Gastrocnemius medialis (tissue), 4 donors: ENCODE measurements at regions not wholly inside any gene's neighbourhood (a gene's known extent, or its start where the extent isn't known, plus 50 kb on each side); places are given as distances from the start of the nearest gene placed in this dataset.

Source experiments
- CTCF ChIP-seq, 5 experiments: fragments of 450-650 bp in 3 of 5; fragments of 200-600 bp in 2 of 5; sonication (generic) in 2 of 5; IDR thresholded peaks in 4 of 5; conservative IDR thresholded peaks in 1 of 5; 1 replicate in 4 of 5; 2 replicates in 1 of 5; pipeline ENCODE4 v1.5.1; 2016 to 2019; ENCODE audit warnings: antibody characterized with exemption in 5 of 5, mild to moderate bottlenecking in 3 of 5, moderate library complexity in 3 of 5
- POLR2A ChIP-seq, 2 donors: fragments of 450-650 bp; IDR thresholded peaks; one replicate each; pipeline ENCODE4 v1.6.1; 2017; ENCODE audit warnings: antibody characterized with exemption in 2 of 2, mild to moderate bottlenecking in 2 of 2, moderate library complexity in 2 of 2

GRCh38 chr2:134145519-134145918 is 108.4 kb upstream of the MGAT5 start:
- TF ChIP-seq CTCF (IDR thresholded peaks at IDR 0.05 in 4 of 5, conservative IDR thresholded peaks at IDR 0.05 in 1 of 5) (no peak), POLR2A (IDR thresholded peaks at IDR 0.05) (no peak)
